ENCODE measurements at regions not wholly inside any gene's neighbourhood (a gene's known extent, or its start where the extent isn't known, plus 50 kb on each side); places are given as distances from the start of the nearest gene placed in this dataset.

DNA sequence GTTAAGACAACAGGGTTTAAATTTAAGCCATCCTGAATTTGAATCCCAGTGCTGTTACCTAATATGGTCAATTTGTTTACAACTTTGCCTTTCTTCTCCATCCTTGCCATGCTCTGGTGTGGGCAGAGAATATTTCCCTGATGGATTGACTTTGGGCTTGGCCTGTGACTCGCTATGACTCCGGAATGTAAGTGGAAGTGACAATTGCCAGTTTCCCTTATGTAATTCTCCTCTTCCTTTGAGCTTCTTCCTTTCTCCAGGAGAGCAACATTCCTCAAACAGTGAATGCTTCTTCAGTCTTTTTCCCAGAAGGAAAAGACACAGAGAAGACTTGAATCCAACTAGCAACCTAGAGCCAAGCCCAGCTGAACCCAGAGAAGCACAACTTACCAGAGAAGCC, 159.1 kb downstream of the LURAP1L start:
- Histone ChIP-seq H3K27ac (ENCODE audit: low read length) (no peak overlapping the region), H3K4me3 (ENCODE audit: low read length in 2 of 2) (no peak overlapping the region), H3K36me3 (ENCODE audit: control insufficient read depth in 2 of 2, insufficient read depth in 2 of 2, low read length in 2 of 2) (no peaks in the 10 kb centered on the region), H3K4me1 (ENCODE audit: control insufficient read depth, insufficient read depth, low read length) (no peaks in the 10 kb centered on the region), H3K9ac (ENCODE audit: low read length in 2 of 2) (no peak overlapping the region), H3K27me3 (ENCODE audit: control insufficient read depth in 1 of 2, insufficient read depth in 2 of 2, low read length in 2 of 2) (no peaks in the 10 kb centered on the region), H3K9me3 (ENCODE audit: control insufficient read depth in 2 of 2, low read length in 2 of 2) (no peaks in the 10 kb centered on the region)

DNA sequence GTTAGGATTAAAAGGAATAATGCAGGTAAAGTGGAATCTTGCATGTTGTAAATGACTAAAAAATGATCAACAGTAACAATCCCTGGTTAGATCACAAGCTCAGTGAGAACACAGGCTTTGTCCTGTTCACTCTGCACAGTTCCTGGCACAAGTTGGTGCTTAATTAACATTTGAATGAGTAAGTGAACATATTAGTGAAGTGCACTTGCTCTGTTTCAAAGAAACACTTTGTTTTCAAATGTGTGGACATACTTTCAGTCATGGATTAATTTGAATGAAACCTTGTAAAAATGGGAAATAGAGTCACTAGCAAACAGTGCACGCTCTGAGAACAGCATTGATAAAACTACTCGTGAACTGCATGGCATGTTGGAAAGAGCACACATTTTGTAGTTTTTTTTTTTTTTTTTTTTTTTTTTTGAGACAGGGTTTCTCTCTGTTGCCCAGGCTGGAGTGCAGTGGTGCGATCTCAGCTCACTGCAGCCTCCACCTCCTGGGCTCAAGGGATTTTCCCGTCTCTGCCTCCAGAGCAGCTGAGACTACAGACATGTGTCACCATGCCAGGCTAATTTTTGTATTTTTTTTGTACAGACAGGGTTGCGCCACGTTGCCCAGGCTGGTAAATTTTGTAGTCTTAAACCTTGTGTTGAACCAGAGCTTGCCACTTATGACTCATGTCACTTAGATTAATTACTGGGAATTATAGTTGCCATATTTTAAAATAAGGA, 159.9 kb downstream of the LURAP1L start:
- Histone ChIP-seq H3K4me1 (ENCODE audit: control insufficient read depth, insufficient read depth, low read length) (no peaks in the 10 kb centered on the region), H3K9ac (ENCODE audit: low read length in 2 of 2) (no peak overlapping the region), H3K4me3 (ENCODE audit: low read length in 2 of 2) (no peak overlapping the region), H3K27ac (ENCODE audit: low read length) (no peak overlapping the region), H3K9me3 (ENCODE audit: control insufficient read depth in 2 of 2, low read length in 2 of 2) (no peaks in the 10 kb centered on the region), H3K36me3 (ENCODE audit: control insufficient read depth in 2 of 2, insufficient read depth in 2 of 2, low read length in 2 of 2) (no peaks in the 10 kb centered on the region), H3K27me3 (ENCODE audit: control insufficient read depth in 1 of 2, insufficient read depth in 2 of 2, low read length in 2 of 2) (no peaks in the 10 kb centered on the region)

DNA sequence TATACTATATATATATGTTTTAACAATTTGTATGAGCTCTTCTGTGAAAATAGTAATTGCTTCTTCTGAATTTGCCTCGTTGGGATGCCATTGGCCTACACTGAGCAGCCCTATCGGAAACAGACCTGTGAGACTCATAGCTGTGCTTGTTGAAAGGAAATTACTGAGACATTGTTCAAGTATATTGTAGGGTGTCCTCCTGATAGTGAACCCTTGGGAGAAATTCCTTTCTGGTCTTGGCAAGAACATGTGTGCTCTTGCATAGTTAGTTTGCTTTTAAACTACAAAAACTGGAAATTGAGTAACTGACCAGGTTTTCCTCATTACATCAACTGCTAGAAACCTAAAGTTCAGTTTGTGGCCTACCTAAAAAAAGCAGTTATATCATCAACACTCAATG, 160.9 kb downstream of the LURAP1L start:
- no peak overlapping the region for H3K4me3 ChIP-seq (ENCODE audit: low read length in 2 of 2)
- no peaks in the 10 kb centered on the region for H3K36me3 ChIP-seq (ENCODE audit: control insufficient read depth in 2 of 2, insufficient read depth in 2 of 2, low read length in 2 of 2)
- H3K27ac ChIP-seq (ENCODE audit: low read length) = no peak overlapping the region
- no peaks in the 10 kb centered on the region for H3K9me3 ChIP-seq (ENCODE audit: control insufficient read depth in 2 of 2, low read length in 2 of 2)
- H3K4me1 ChIP-seq (ENCODE audit: control insufficient read depth, insufficient read depth, low read length) = no peaks in the 10 kb centered on the region
- no peak overlapping the region for H3K9ac ChIP-seq (ENCODE audit: low read length in 2 of 2)
- no peaks in the 10 kb centered on the region for H3K27me3 ChIP-seq (ENCODE audit: control insufficient read depth in 1 of 2, insufficient read depth in 2 of 2, low read length in 2 of 2)

DNA sequence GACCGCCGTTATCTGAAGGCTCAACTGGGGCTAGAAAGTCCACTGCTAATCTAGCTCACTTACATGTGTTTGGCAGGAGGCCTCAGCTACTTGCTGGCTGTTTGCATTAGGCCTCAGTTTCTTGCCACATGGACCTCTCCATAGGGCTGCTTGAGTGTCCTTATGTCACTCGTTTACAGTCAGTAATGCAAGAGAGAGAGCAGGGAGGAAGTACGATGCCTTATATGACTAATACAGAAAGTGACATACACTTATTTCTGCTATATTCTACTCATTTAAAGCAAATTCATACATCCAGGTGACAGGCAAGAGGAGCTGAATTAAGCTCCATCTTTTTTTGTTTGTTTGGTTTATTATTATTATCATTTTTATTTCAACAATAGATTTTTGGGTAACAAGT, 179.6 kb downstream of the LURAP1L start:
- Histone ChIP-seq H3K27ac (ENCODE audit: low read length) (no peak overlapping the region), H3K27me3 (ENCODE audit: control insufficient read depth in 1 of 2, insufficient read depth in 2 of 2, low read length in 2 of 2) (no peaks in the 10 kb centered on the region), H3K9ac (ENCODE audit: low read length in 2 of 2) (no peak overlapping the region), H3K36me3 (ENCODE audit: control insufficient read depth in 2 of 2, insufficient read depth in 2 of 2, low read length in 2 of 2) (no peaks in the 10 kb centered on the region), H3K9me3 (ENCODE audit: control insufficient read depth in 2 of 2, low read length in 2 of 2) (no peaks in the 10 kb centered on the region), H3K4me1 (ENCODE audit: control insufficient read depth, insufficient read depth, low read length) (peaks cover 6% of the 10 kb centered on the region), H3K4me3 (ENCODE audit: low read length in 2 of 2) (no peak overlapping the region)

DNA sequence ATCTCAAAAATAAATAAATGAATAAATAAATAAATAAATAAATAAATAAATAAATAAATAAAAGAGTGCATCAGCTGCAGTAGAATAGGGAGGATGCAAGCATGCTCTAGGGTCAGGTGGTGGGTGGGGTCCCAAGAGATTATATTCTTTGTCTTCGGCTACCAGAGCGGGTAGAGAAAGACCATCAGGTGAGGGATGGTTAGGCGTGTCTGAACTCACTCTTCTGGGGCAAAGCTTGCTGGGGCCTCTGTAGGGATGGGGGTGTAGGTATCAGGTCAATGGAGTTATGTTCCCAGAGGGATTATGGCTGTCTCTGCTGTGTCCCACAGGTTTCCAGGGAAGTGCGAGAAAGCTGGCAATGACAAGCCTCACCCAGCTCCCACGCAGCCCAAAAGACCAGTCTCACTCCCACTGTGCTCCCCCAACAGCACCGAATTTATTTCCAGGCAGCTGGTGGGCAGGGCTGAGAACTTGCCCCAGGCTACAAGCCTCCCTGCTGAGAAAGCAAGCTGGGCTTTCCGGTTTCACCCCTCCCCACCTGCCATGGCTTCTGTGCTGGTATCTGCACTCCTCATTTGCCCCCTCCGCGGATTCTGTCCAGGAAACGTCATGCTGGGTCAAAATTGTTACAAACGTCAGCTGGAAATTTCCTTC, 180.8 kb downstream of the LURAP1L start:
- Histone ChIP-seq H3K4me1 (ENCODE audit: control insufficient read depth, insufficient read depth, low read length) (peaks cover 6% of the 10 kb centered on the region), H3K36me3 (ENCODE audit: control insufficient read depth in 2 of 2, insufficient read depth in 2 of 2, low read length in 2 of 2) (no peaks in the 10 kb centered on the region), H3K27ac (ENCODE audit: low read length) (peak overlapping the region; percentile 55), H3K27me3 (ENCODE audit: control insufficient read depth in 1 of 2, insufficient read depth in 2 of 2, low read length in 2 of 2) (no peaks in the 10 kb centered on the region), H3K9me3 (ENCODE audit: control insufficient read depth in 2 of 2, low read length in 2 of 2) (no peaks in the 10 kb centered on the region), H3K9ac (ENCODE audit: low read length in 2 of 2) (peak overlapping the region in 1 of 2 donors; percentile 35), H3K4me3 (ENCODE audit: low read length in 2 of 2) (peak overlapping the region in 1 of 2 donors; percentile 15)

DNA sequence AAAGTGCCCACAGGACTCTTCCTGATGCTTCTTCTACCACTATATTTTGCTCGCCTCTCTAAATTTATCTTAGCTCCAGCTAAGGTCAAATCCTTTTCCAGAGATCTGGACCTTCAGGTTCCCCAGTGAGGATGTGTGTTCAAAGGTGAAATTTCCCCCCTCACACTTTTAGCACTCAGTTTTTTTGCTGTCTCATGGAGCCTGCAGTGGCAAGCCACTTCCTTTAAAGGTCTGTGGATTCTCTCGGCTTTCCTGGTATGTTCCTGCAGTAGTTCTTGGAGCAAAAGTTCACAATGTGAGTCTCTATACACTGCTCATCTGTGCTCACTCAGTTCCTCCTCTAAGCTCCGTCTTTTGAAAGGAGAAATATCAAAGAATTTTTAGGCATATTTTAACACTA, 181.4 kb downstream of the LURAP1L start:
- no peaks in the 10 kb centered on the region for H3K27me3 ChIP-seq (ENCODE audit: control insufficient read depth in 1 of 2, insufficient read depth in 2 of 2, low read length in 2 of 2)
- H3K27ac ChIP-seq (ENCODE audit: low read length) = peak overlapping the region; percentile 55
- peaks cover 6% of the 10 kb centered on the region for H3K4me1 ChIP-seq (ENCODE audit: control insufficient read depth, insufficient read depth, low read length)
- H3K9me3 ChIP-seq (ENCODE audit: control insufficient read depth in 2 of 2, low read length in 2 of 2) = no peaks in the 10 kb centered on the region
- H3K4me3 ChIP-seq (ENCODE audit: low read length in 2 of 2) = peak overlapping the region; percentile 10 to 15
- no peaks in the 10 kb centered on the region for H3K36me3 ChIP-seq (ENCODE audit: control insufficient read depth in 2 of 2, insufficient read depth in 2 of 2, low read length in 2 of 2)
- peak overlapping the region in 1 of 2 donors; percentile 35 for H3K9ac ChIP-seq (ENCODE audit: low read length in 2 of 2)

DNA sequence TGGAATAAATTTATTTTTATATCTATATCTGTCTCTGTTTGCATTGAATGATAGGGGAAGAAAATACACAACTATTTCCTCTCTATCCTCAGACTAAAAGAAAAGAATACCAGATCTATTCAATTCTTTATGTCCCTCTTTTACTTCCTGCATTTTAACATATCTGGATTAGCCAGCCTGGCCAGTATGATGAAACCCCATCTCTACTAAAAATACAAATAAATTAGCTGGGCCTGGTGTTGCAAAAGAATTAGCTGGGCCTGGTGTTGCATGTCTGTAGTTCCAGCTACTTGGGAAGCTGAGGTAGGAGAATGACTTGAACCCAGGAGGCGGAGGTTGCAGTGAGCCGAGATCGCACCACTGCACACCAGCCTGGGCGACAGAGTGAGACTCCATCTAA, 182.0 kb downstream of the LURAP1L start:
- no peaks in the 10 kb centered on the region for H3K27me3 ChIP-seq (ENCODE audit: control insufficient read depth in 1 of 2, insufficient read depth in 2 of 2, low read length in 2 of 2)
- H3K4me1 ChIP-seq (ENCODE audit: control insufficient read depth, insufficient read depth, low read length) = peaks cover 6% of the 10 kb centered on the region
- no peak overlapping the region for H3K9ac ChIP-seq (ENCODE audit: low read length in 2 of 2)
- H3K27ac ChIP-seq (ENCODE audit: low read length) = no peak overlapping the region
- no peaks in the 10 kb centered on the region for H3K36me3 ChIP-seq (ENCODE audit: control insufficient read depth in 2 of 2, insufficient read depth in 2 of 2, low read length in 2 of 2)
- no peak overlapping the region for H3K4me3 ChIP-seq (ENCODE audit: low read length in 2 of 2)
- H3K9me3 ChIP-seq (ENCODE audit: control insufficient read depth in 2 of 2, low read length in 2 of 2) = no peaks in the 10 kb centered on the region

DNA sequence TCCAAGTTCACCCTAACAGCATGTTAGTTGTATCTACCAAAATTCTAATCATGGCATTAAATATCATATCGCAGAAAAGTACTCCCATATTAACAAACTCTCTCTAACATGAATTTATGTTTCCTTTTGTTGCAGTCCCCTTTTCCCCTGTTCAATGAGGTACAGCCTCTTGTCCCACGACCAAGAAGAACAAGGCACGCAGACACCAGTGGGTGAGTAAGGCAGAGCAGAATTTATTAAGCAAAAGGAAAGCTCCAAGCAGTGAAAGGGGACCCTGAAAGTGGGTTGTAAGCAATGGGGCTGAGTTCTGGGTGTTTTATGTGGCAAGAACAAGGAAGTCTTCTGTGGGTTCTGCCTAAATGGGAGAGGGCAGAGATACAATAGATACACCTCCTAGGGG, 183.5 kb downstream of the LURAP1L start:
- H3K27ac ChIP-seq (ENCODE audit: low read length) = no peak overlapping the region
- peaks cover 6% of the 10 kb centered on the region for H3K4me1 ChIP-seq (ENCODE audit: control insufficient read depth, insufficient read depth, low read length)
- H3K9me3 ChIP-seq (ENCODE audit: control insufficient read depth in 2 of 2, low read length in 2 of 2) = no peaks in the 10 kb centered on the region
- H3K36me3 ChIP-seq (ENCODE audit: control insufficient read depth in 2 of 2, insufficient read depth in 2 of 2, low read length in 2 of 2) = no peaks in the 10 kb centered on the region
- H3K9ac ChIP-seq (ENCODE audit: low read length in 2 of 2) = no peak overlapping the region
- H3K4me3 ChIP-seq (ENCODE audit: low read length in 2 of 2) = no peak overlapping the region
- H3K27me3 ChIP-seq (ENCODE audit: control insufficient read depth in 1 of 2, insufficient read depth in 2 of 2, low read length in 2 of 2) = no peaks in the 10 kb centered on the region

DNA sequence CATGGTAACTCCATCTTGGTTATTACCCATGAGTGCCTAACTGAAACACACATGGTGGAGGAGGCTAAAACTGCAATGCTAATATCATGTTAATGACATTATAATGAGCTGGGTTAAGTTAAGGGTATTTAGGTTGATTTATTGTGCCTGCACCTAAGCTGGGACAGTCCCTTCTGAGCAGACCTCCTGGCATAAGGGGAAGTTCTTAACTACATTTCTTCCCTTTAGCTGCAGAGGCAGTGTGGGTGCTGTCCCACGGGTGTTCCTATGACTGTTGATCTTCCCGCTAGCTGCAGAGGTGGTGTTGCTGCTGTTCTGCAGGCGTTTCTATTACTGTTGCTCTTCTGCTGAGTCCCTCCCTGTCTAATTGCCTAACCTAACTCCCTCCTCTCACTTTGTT, 183.9 kb downstream of the LURAP1L start:
- Histone ChIP-seq H3K4me3 (ENCODE audit: low read length in 2 of 2) (no peak overlapping the region), H3K9me3 (ENCODE audit: control insufficient read depth in 2 of 2, low read length in 2 of 2) (no peaks in the 10 kb centered on the region), H3K9ac (ENCODE audit: low read length in 2 of 2) (no peak overlapping the region), H3K27me3 (ENCODE audit: control insufficient read depth in 1 of 2, insufficient read depth in 2 of 2, low read length in 2 of 2) (no peaks in the 10 kb centered on the region), H3K4me1 (ENCODE audit: control insufficient read depth, insufficient read depth, low read length) (peaks cover 6% of the 10 kb centered on the region), H3K36me3 (ENCODE audit: control insufficient read depth in 2 of 2, insufficient read depth in 2 of 2, low read length in 2 of 2) (no peaks in the 10 kb centered on the region), H3K27ac (ENCODE audit: low read length) (no peak overlapping the region)

DNA sequence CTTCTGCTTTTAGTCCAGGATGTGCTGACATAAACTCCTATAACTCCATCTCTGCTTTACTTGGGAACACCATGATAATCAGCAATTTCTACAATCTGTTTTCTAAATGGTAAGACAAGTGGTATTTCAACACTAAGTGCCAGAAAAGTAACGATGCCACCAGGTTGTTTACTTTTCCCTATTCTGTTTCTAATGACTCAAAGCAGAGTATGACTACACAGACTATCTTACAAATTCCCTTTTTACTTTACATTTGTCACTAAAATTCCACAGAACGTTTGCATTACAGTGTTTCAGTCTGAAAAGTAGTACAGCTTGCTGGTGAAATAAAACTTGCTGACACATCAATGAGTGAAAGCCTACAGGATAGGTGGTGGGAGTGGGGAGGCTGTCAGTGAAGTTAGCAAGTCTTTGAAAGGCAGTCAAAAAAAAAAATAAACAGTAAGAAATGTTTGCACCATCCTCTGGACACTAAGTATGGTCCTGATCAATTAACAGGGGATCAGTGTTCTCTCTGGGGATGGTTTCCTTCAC, 186.5 kb downstream of the LURAP1L start:
- Histone ChIP-seq H3K9me3 (ENCODE audit: control insufficient read depth in 2 of 2, low read length in 2 of 2) (no peaks in the 10 kb centered on the region), H3K36me3 (ENCODE audit: control insufficient read depth in 2 of 2, insufficient read depth in 2 of 2, low read length in 2 of 2) (no peaks in the 10 kb centered on the region), H3K4me1 (ENCODE audit: control insufficient read depth, insufficient read depth, low read length) (peaks cover under 1% of the 10 kb centered on the region), H3K27ac (ENCODE audit: low read length) (no peak overlapping the region), H3K27me3 (ENCODE audit: control insufficient read depth in 1 of 2, insufficient read depth in 2 of 2, low read length in 2 of 2) (no peaks in the 10 kb centered on the region), H3K9ac (ENCODE audit: low read length in 2 of 2) (no peak overlapping the region), H3K4me3 (ENCODE audit: low read length in 2 of 2) (no peak overlapping the region)

DNA sequence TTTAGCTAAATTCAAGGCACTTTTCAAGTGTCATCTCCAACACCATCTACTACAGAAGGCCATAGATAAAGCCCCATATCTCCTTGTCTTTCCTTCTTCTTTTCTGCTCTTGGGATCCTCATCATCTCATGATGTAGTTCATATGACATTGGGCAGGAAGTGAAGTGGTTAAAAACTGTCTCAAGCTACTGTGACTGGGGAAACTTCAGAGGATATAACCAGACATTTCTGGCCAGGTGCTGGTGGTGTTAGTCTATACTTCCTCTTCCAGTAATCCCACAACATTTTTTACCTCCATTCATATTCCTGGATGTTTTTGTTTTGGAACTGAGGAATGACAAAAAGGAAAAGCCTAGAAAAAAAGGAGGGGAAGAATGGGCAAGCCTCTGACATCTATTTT, 188.7 kb downstream of the LURAP1L start:
- Histone ChIP-seq H3K4me1 (ENCODE audit: control insufficient read depth, insufficient read depth, low read length) (no peaks in the 10 kb centered on the region), H3K27ac (ENCODE audit: low read length) (no peak overlapping the region), H3K9me3 (ENCODE audit: control insufficient read depth in 2 of 2, low read length in 2 of 2) (peaks cover 0 to 2% of the 10 kb centered on the region in 2 donors), H3K27me3 (ENCODE audit: control insufficient read depth in 1 of 2, insufficient read depth in 2 of 2, low read length in 2 of 2) (no peaks in the 10 kb centered on the region), H3K36me3 (ENCODE audit: control insufficient read depth in 2 of 2, insufficient read depth in 2 of 2, low read length in 2 of 2) (no peaks in the 10 kb centered on the region), H3K9ac (ENCODE audit: low read length in 2 of 2) (no peak overlapping the region), H3K4me3 (ENCODE audit: low read length in 2 of 2) (no peak overlapping the region)

Measured in stomach smooth muscle (tissue), 2 donors.